HEK293T (cell line): ENCODE measurements at regions not wholly inside any gene's neighbourhood (a gene's known extent, or its start where the extent isn't known, plus 50 kb on each side); places are given as distances from the start of the nearest gene placed in this dataset.

ENCODE experiments used
- BHLHE40 ChIP-seq: fragments of 450-650 bp; IDR thresholded peaks from 2 replicates; pipeline ENCODE4 v1.6.1; 2016; ENCODE audit warnings: mild to moderate bottlenecking, moderate library complexity, borderline replicate concordance
- ELF4 ChIP-seq: fragments of 450-650 bp; IDR thresholded peaks from 2 replicates; pipeline ENCODE4 v1.6.1; 2017; ENCODE audit warnings: antibody characterized with exemption
- FOXA1 ChIP-seq: fragments of 450-650 bp; IDR thresholded peaks from 2 replicates; pipeline ENCODE4 v1.6.1; 2016; ENCODE audit warnings: mild to moderate bottlenecking
- HDGF ChIP-seq: fragments of 450-650 bp; IDR thresholded peaks from 2 replicates; pipeline ENCODE4 v1.6.1; 2017; ENCODE audit warnings: antibody characterized with exemption, borderline replicate concordance
- LEF1 ChIP-seq: fragments of 450-650 bp; IDR thresholded peaks from 2 replicates; pipeline ENCODE4 v1.6.1; 2017; ENCODE audit warnings: mild to moderate bottlenecking, borderline replicate concordance
- NFRKB ChIP-seq: fragments of 450-650 bp; IDR thresholded peaks from 2 replicates; pipeline ENCODE4 v1.6.1; 2016; ENCODE audit warnings: mild to moderate bottlenecking, moderate library complexity
- SP1 ChIP-seq: fragments of 450-650 bp; IDR thresholded peaks from 2 replicates; pipeline ENCODE4 v1.6.1; 2017
- SUZ12 ChIP-seq: fragments of 450-650 bp; IDR thresholded peaks from 2 replicates; pipeline ENCODE4 v1.6.1; 2016; ENCODE audit warnings: mild to moderate bottlenecking
- TARDBP ChIP-seq: fragments of 450-650 bp; IDR thresholded peaks from 2 replicates; pipeline ENCODE4 v1.6.1; 2016
- ZNF384 ChIP-seq: fragments of 450-650 bp; IDR thresholded peaks from 2 replicates; pipeline ENCODE4 v1.6.1; 2016

DNA sequence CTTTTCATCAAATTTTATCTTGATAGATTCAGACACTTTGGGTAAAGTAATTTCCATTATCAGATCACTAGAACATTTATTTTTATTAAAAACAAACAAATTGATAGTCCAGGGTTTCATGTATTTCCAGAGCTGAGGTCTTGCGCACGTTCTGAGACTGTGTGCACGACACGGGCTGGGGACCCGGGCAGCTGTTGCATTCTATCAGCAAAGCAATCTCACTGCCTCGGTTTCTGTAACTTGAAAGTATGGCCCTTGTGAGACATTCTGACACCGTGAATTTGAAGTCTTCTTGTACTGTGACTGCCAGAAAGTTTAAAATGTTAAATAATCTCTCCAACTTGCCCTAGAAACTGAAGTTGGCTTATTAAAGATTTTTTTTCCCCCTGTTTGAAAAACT is 746.9 kb upstream of the ADGRL2 start:
- TF ChIP-seq BHLHE40 (no peak), SUZ12 (no peak), ELF4 (no peak), SP1 (no peak), ZNF384 (no peak), LEF1 (no peak), FOXA1 (no peak), TARDBP (no peak), NFRKB (no peak), HDGF (no peak)
